ENCODE measurements at regions not wholly inside any gene's neighbourhood (a gene's known extent, or its start where the extent isn't known, plus 50 kb on each side); places are given as distances from the start of the nearest gene placed in this dataset.
"Not testable (repeated sequence)": the region's sequence is repeated elsewhere in the genome, so short reads cannot be mapped to it uniquely, and the experiment has no call there.

DNA sequence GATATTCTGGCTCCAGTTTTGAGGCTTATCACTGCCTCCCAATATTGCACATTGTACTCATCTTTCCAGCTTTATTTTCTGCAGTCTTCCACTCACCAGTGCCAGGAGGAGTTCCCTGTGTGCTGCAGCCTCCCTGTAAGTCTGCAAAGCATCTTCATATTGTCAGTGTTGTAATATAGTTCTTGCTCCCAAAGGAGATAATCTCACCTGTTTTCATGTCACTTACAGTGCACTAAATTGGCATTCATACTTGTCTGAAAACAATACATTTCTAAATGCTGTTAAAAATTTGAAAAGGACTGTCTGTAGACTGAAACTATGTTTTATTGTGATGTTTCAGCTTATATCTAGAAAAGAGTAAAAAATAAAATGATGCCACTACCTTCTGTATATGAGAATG, 146.8 kb upstream of the TMTC1 start:
- no peak for DNase-seq

DNA sequence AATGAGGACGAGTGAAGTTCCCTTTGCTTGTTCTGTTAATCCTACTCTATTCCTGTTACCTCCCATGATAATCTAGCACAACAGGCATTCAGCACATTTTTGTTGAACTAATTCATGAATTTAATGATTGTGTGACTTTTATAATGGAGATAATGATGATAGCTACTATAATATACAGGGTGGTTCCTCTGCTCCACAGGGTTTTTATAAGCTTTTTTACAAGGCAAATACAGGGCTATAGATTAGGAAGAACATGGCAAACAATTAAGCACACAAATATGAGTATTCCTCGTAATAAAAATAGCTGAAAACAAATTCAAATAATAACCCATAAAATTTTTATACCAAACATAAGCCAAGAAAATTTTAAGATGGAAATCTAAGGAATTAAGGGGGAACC, 145.6 kb upstream of the TMTC1 start:
- no peak for DNase-seq

DNA sequence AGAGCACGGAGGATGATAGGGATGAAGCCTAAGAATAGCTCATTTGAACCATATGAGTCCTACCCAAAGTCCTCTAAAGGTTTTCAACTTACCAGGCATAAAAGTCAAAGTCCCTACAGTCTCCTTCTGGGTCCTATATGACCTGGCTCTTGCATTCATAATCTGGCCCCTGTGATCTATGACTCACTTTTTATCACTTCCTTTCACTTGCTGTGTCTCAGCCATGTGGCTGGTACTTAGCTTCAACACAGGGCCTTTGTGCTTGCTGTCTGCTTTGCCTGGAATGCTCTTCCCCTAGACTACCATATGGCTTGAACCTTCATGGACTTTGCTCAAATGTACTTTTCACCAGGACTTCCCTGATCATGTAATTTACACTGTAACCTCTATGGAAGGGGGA, 137.6 kb upstream of the TMTC1 start:
- no peak for DNase-seq

DNA sequence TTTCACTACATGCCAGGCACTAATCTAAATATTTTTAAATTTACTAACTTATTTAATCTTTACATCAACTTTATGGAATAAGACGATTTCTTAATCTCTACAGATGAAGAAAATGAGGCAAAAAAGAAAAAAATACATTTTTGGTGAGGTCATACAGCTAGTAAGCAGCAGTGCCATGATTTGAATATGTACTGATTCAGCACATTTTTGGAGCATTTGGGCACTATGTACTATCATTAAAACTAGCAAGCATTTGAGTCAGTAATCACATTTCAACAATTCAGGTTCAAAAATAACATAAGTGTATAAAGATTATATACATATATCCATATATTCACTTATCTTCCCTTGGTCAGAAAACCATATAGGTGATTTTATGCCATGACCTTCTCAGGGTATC, 124.4 kb upstream of the TMTC1 start:
- DNase-seq: no peak

DNA sequence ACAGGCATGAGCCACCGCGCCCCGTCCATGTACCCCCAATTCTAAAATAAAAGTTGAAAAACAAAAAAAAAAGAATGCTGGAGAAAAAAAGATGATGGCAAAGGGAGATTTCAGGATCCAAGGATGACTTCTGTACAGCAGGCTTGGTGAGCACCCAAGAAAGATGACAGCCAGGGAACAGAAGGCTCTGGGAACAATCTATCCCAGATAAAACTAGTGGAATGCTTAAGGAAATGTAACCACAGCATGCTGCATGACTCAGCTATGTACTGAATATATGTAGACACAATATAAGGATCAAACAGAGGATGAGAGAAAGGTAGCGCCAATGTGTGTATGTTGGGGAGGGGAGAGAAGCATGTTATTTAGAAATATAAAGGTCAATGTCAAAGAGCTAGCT, 123.7 kb upstream of the TMTC1 start:
- DNase-seq: no peak

DNA sequence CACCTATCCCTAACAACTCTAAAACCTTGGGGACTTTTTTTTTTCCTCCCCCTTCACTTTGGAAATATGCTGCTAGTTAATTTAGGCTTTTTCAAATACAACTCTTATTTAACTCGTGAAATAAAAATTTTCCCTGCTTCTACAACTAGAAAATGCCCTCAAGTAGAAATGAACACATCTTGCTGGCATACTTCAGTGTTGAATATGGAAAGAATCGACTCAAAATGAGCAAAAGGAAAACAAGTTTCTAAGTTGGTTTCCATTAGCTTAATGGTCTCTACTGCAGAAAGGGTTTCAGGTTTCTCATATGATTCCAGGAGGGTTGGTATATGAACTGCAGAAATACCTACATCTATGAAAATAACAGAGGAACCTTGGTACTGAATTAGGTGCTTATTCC, 118.3 kb upstream of the TMTC1 start:
- DNase-seq: no peak

DNA sequence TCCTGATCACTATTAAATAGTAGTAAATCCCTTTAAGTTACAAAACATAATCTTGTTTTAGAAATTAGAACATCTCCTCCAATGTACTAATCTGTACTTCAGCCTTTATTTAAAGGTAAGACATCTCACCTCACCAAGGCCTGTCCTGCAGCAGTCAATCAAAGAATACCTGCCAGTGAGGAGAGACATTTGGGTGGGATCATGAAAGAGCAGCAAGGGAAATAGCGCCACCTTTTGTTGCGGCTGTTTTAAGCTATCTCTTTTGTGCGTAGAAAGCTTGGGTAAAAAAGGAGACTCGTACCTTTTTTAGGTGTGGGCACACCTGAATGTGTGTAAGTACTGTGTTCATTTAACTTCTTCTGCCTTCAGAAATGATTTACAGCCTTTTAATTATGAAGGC, 117.8 kb upstream of the TMTC1 start:
- DNase-seq: no peak

DNA sequence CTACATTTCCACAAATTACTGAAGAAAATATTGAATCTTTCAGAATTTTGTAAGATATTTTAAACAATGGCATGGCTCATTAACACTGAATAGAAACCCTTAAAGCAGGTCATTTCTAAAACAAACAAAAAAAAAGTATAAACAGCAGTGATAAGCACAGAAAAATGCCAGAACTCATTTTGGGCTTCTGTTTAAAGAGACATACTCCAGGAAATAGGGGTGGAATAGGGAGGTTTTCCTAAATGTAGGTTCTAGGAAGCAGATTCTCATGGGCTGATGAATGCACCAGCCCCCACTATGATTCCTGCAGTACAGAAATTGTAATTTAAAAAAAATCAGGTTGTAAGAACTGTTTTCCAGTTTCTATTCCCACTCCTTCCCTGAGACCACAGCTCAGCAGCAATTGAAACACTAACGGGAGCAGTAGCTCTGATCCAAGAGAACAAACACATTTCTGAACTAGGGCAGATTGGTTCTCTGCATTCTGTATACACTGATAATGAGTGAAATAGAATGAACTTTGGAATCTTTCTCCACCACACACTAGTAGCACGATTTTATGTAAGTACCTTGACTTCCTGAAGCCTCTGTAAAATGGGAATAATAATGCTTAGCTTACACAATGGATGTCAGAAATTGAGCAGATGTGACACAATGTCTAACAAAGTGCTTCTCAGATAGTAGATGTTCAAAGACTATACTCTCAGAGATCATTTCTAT, 115.6 kb upstream of the TMTC1 start:
- DNase-seq: no peak

DNA sequence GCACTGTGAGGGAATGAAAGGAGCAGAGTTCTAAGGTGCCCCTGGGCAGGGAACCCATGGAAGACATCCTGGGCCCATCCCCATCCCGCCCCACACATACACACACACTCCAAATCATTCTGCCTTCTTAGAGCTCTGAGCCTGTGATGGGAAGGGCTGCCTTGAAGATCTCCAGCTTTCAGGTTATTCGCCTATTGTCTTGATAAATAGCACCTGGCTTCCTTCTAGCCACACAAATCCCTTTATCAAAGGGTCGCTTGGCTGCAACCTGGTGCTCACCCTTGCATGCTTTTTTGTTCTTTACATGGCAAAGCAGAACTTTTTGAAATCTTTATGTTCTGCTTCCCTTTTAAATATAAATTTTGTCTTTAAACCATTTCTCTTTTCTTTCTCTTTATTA, 112.2 kb upstream of the TMTC1 start:
- DNase-seq: no peak

DNA sequence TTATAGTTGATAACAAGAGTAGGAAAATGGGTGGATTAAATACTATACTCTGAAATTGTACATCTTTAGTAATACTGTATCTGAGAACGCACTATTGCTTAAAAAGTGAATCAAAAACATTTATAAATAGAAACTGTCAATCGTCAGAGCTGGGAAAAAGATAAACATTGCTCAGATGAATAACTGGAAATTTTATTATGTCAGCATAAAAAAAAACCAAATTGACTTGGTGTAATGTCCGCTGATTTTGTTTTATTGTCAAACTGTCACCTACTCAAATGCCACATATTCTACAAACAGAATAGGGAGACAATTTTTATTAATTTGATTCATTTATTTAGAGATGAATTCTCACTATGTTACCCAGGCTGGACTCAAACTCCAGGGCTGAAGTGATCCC, 109.3 kb upstream of the TMTC1 start:
- DNase-seq: no peak

DNA sequence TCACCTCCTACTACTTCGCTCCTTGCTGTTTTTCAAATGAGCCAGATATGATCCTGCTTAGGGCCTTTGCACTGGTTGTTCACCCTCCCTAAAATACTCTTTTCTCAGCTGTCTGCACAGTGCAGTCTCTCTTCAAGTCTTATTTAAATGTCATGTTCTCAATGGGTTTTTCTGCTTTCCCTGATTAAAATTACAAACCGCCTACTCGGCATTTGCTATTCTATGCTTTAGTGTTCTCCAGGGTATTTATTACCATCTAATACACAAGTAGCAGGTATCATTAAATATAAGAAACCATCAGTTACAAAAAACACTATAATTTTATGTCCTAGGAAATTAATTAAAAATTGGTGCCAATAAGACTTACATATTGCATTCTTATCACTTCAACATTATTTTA, 108.0 kb upstream of the TMTC1 start:
- no peak for DNase-seq

DNA sequence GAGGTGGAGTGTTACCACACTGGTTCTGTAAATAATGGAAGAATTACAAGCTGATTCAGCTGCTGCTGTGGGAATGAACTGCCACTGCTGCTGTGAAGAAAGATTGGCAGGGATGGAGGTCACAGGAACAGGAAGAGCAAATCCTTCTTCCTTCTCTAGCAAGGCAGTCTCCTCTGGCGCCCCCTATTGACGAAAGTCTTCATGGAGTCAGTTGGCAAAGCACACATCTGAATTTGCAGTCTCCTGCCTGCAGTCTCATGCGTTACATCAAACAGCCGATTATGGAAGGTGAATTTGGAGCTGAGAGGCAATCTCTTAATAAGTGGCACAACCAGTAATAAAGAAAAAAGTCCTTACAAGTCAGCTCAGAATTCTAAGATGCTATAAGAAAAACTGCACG, 106.0 kb upstream of the TMTC1 start:
- peak; percentile 59 for DNase-seq

DNA sequence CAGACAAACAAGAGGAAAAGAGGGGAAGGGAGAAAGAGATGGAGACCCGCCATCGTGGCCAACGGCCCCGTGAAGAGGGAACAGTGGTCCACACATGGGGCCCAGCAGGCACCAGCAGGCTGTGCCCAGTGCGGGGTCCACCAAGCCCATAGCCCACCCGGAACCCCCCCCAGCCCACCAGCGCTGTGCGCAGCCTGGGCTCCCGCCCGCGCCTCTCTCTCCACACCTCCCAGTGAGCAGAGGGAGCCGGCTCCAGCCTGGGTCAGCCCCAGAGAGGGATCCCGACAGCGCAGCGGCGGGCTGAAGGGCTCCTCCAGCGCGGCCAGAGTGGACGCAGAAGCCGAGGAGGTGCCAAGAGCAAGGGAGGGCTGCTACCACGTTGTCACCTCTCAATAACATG, 105.0 kb upstream of the TMTC1 start:
- no peak for DNase-seq

DNA sequence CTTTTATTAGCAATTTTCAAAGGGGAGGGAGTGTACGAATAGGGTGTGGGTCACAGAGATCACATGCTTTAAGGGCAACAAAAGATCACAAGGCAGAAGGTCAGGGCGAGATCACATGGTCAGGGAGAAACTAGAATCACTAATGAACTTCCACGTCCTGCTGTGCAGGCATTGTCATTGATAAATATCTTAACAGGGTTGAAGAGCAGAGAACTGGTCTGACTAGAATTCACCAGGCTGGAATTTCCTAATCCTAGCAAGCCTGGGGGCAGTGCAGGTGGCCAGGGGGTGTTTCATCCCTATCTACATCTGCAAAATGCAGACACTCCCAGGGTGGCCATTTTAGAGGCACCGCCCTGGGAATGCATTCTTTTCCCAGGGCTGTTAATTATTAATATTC, 101.2 kb upstream of the TMTC1 start:
- not testable (repeated sequence) for DNase-seq

DNA sequence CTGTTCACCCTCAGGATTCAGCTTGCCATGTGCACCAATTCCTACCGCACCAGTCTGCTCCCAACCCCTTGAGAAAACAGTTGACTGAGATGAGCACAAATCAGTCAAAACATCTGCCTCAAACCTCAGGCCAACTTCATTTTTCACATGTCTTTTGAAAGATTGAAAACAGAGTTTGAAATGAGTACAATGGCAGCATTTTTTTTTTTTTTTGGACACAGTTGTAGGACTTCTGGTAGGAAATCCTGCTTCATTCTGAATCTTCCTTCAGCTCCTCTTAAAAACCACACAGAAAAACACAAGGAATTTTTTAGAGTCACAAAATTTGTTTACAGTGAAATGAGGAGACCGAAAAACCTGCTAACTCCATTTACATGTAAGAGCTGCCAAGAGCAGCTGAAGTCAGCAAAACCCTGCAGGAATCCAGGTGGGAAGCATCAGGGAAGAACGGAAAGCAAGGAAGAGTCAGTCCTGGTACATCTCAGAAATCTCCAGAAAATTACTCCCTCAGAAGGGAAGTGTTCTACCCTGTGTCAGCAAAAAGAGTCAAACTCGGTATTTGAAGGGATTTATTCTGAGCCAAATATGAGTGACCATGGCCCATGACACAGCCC, 100.3 kb upstream of the TMTC1 start:
- no peak for DNase-seq

DNA sequence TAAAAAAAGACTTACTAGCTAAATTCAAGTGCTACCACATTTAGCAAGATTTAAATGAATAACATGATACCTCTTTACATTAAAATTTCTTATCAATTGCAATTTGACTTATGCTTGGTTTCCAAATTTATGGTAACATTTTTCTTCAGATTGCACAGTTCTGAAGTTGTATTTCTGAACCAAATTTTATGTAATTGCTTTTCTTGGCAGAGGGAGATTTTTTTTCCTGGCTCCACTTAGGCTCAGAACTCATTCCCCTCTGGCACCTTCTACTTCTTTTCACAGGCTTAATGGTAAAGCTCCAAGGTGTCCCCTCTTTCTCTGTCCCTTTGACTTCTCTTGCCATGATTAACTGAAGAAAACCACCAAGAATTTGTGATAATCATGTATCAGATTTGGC, 99.8 kb upstream of the TMTC1 start:
- no peak for DNase-seq

DNA sequence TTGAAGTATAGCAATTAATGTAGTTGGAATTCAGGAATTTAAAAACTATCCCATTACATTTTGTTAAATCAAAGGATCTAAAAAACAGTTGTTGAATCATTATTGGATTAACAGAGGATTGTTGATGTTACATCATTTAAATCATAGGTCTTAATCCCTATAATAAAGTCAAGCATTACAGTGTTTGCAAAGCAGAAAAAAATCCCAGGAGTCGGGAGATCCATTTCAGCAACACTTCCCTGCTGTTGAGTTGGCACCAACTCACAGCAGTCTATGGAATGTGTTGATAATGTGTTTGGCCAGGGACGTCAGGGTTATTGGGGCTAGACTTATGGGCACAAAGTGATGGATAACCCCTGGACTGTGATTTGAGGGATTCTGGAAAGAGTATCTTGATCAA, 99.1 kb upstream of the TMTC1 start:
- DNase-seq: no peak

DNA sequence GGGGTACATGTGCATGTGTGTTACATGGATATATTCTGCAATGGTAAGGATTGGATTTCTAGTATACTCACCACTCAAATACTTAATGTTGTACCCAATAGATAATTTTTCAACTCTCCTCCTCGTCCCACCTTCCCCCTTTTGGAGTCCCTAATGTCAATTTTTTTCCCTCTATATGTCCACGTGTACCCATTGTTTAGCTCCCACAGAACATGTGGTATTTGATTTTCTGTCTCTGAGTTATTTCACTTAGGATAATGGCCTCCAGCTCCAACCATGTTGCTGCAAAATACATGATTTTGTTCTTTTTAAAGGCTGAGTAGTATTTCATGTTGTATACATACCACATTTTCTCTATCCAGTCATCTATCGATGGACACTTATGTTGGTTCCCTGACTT, 97.2 kb upstream of the TMTC1 start:
- no peak for DNase-seq

DNA sequence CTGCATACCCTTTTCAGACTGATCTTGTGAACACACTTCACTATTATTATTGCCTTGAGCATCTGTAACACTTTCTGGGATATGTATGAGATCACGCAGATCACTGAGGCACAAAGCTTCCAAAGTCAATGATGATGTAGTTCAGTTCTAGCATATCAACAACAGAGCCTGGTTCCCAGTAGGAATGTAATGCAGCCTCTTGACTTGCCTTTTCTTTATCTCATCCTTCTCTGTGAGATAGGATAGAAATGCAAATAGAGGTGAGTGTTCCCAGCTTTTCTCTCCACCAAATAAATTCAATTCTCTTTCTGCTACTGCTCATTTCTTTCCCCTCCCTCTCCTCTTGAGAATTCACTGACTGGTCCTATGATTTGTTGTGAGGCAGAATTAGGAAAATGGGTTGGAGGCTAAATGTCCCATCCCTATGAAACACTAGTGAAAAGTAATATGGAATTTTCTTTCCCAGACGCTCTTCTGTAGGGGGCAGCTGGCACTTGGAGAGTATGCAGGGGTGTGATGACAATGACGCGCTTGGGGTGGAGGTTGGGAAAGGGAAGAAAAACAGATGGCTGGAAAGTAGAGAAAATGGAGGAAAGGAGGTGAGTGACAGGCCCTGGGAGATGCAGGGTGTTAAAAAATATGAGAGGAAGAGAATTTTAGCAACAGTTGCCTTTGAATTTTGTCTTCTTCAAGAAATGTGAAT, 96.0 kb upstream of the TMTC1 start:
- no peak for DNase-seq

DNA sequence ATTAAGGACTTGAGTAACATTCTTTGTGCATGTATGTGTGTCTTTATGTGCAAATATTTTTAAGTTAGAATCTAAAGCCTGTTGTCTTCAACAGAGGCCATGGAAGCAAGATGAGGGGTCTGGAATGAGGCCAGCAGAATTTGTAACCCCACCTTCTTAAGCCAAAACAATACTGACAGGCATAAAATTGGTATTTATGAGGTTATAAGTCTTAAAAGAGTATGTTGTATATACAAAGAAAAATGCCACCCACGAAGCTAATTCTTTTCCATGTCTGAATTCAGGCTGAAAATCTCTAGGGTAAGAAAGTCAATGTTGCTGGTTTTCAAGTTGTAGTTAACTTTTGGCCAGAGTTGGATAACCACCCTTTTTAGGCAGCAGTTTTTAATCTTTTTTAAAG, 86.2 kb upstream of the TMTC1 start:
- no peak for DNase-seq

DNA sequence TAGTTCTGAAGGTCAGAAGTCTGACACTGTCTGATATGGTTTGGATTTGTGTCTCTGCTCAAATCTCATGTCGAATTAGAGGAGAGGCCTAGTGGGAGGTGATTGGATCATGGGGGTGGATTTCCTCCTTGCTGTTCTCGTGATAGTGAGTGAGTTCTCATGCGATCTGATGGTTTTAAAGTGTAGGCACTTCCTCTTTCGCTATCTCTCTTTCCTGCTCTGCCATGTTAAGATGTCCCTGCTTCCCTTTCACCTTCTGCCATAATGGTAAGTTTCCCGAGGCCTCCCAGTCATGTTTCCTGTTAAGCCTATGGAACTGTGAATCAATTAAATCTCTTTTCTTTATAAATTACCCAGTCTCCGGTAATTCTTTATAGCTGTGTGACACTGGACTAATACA, 84.1 kb upstream of the TMTC1 start:
- DNase-seq: no peak

DNA sequence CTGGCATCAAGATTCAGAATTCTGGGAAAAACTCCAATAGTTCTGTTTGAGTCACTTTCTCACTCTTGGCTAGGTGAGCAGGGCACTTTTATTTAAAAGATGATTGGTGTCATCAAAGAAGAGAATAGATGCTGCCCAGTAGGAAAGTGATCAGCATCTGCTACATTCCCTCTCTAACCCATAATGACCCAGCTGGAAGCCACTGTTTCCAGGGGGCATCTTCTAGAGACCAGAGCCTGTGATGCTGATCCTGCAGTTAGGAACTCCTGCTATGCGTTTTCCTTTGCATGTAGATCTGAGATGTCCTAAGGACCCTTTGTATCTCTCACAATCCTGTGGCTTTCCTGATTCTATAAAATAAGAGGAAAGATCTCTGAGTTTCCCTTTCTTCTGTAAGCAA, 79.9 kb upstream of the TMTC1 start:
- DNase-seq: no peak

DNA sequence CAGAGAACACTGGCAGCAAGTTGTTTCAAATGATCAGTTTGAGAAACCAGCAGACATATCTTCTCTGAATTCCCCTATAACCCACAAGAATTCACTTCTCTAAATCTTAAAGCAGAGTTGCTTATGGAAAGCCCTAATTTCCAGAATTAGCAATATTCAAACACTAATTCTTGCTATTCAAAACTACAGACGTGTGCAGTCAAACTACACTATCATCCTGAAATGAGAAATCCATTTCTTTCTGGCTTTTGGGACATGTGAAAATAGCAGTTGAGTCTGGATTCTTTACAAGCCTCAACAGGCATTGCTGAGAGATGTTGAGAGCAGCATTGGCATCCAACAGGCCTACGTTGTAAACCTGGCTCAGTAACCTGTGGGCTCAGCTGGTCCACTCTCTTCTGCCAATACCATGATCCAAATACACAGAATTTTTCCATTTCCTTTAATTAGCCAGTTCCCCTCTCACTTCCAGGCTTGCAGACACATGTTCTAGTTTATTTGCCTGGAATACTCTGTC, 74.6 kb upstream of the TMTC1 start:
- no peak for DNase-seq

DNA sequence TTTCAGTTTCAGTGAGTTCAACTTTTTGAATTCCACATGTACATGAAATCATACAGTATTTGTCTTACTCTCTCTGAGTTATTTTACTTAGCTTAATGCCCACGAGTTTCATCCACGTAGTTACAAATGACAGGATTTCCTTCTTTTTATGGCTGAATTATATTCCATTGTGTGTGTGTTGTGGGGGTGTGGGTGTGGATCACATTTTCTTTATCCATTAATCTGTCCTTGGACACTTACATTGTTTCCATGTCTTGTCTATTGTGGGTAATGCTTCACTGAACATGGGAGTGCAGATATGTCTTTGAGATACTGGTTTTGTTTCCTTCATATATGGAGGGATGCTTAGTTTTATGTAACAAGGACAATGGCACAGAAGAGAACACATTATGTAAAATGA, 63.5 kb upstream of the TMTC1 start:
- no peak for DNase-seq

All from activated CD8-positive, alpha-beta memory T cell treated with anti-CD3 and anti-CD28 coated beads, Interleukin-2, amount 50 U/mL, for 48 hours (primary cell).